HEK293 (cell line): ENCODE measurements at regions not wholly inside any gene's neighbourhood (a gene's known extent, or its start where the extent isn't known, plus 50 kb on each side); places are given as distances from the start of the nearest gene placed in this dataset.

ENCODE experiments used
- CTCF ChIA-PET: fragments of 350-600 bp; formaldehyde crosslinking; extraction: SDS; loops from one replicate; lab custom pipeline; 2021; ENCODE audit warnings: antibody characterized with exemption; lab: Yijun Ruan, JAX
- POLR2A ChIA-PET: fragments of 300-600 bp; formaldehyde crosslinking; extraction: SDS; loops from one replicate; lab custom pipeline; 2020; ENCODE audit warnings: antibody characterized with exemption, inconsistent platforms; lab: Yijun Ruan, JAX
- H3K27ac ChIP-seq: fragments of 200-500 bp; sonication (Bioruptor generic); 2 replicates; pipeline ENCODE4 v1.5.1; 2014; ENCODE audit warnings: low read depth, low read length, control low read depth, inconsistent platforms; ENCODE audit errors: extremely low read depth
- H3K36me3 ChIP-seq, 2 experiments: fragments of 200-500 bp in 1 of 2; sonication (Bioruptor generic) in 1 of 2; 1 replicate in 1 of 2; 2 replicates in 1 of 2; pipeline ENCODE4 v1.5.1; 2014 to 2017; ENCODE audit warnings: inconsistent platforms in 2 of 2, low read length in 2 of 2; ENCODE audit not compliant: control insufficient read depth in 2 of 2, insufficient read depth in 1 of 2
- H3K4me1 ChIP-seq: fragments of 200-500 bp; sonication (Bioruptor generic); 2 replicates; pipeline ENCODE4 v1.5.1; 2014; ENCODE audit warnings: mild to moderate bottlenecking, low read length, inconsistent platforms; ENCODE audit not compliant: control insufficient read depth, insufficient read depth
- H3K4me3 ChIP-seq: 2 replicates; pipeline ENCODE4 v1.5.1; 2011; ENCODE audit warnings: low read depth, mild to moderate bottlenecking, control low read depth, low read length, moderate library complexity
- H3K9me3 ChIP-seq: fragments of 200-500 bp; sonication (Bioruptor generic); 2 replicates; pipeline ENCODE4 v1.5.1; 2014; ENCODE audit warnings: low read depth, low read length, inconsistent platforms; ENCODE audit not compliant: control insufficient read depth, insufficient read depth
- IKZF3 ChIP-seq: fragments of 450-650 bp; IDR thresholded peaks from 2 replicates; pipeline ENCODE4 v1.5.0; 2018; ENCODE audit warnings: missing biosample characterization, mild to moderate bottlenecking, missing genetic modification characterization, moderate library complexity
- MZF1 ChIP-seq: fragments of 450-650 bp; formaldehyde crosslinking; IDR thresholded peaks from 2 replicates; pipeline ENCODE4 v1.5.1; 2017; ENCODE audit warnings: missing biosample characterization, missing genetic modification characterization, borderline replicate concordance
- OSR2 ChIP-seq: fragments of 450-650 bp; formaldehyde crosslinking; IDR thresholded peaks from 2 replicates; pipeline ENCODE4 v1.5.1; 2016; ENCODE audit warnings: missing biosample characterization, missing genetic modification characterization
- SALL2 ChIP-seq: fragments of 450-650 bp; formaldehyde crosslinking; IDR thresholded peaks from 2 replicates; pipeline ENCODE4 v1.5.0; 2017; ENCODE audit warnings: missing biosample characterization, mild to moderate bottlenecking, missing genetic modification characterization, borderline replicate concordance
- TCF7L2 ChIP-seq: IDR thresholded peaks from 2 replicates; pipeline ENCODE4 v1.6.1; 2011; ENCODE audit warnings: low read depth, mild to moderate bottlenecking, inconsistent platforms, low read length, moderate library complexity, borderline replicate concordance
- ZBTB17 ChIP-seq: fragments of 450-650 bp; formaldehyde crosslinking; IDR thresholded peaks from 2 replicates; pipeline ENCODE4 v1.5.1; 2016; ENCODE audit warnings: missing biosample characterization, missing genetic modification characterization
- ZBTB6 ChIP-seq: fragments of 450-650 bp; formaldehyde crosslinking; IDR thresholded peaks from 2 replicates; pipeline ENCODE4 v1.5.1; 2017; ENCODE audit warnings: missing biosample characterization, missing genetic modification characterization
- ZFP37 ChIP-seq: fragments of 450-650 bp; formaldehyde crosslinking; IDR thresholded peaks from 2 replicates; pipeline ENCODE4 v1.5.1; 2016; ENCODE audit warnings: missing biosample characterization, missing genetic modification characterization
- ZNF146 ChIP-seq: fragments of 450-650 bp; formaldehyde crosslinking; IDR thresholded peaks from 2 replicates; pipeline ENCODE4 v1.5.1; 2016; ENCODE audit warnings: missing biosample characterization, missing genetic modification characterization
- ZNF169 ChIP-seq: fragments of 450-650 bp; formaldehyde crosslinking; IDR thresholded peaks from 2 replicates; pipeline ENCODE4 v1.5.1; 2016; ENCODE audit warnings: missing biosample characterization, missing genetic modification characterization
- ZNF239 ChIP-seq: fragments of 450-650 bp; formaldehyde crosslinking; IDR thresholded peaks from 2 replicates; pipeline ENCODE4 v1.5.1; 2016; ENCODE audit warnings: missing biosample characterization, missing genetic modification characterization
- ZNF26 ChIP-seq: fragments of 450-650 bp; formaldehyde crosslinking; IDR thresholded peaks from 2 replicates; pipeline ENCODE4 v1.5.1; 2016; ENCODE audit warnings: missing biosample characterization, missing genetic modification characterization
- ZNF292 ChIP-seq: fragments of 450-650 bp; formaldehyde crosslinking; IDR thresholded peaks from 2 replicates; pipeline ENCODE4 v1.5.1; 2016; ENCODE audit warnings: low read depth, missing biosample characterization, missing genetic modification characterization, borderline replicate concordance
- ZNF324 ChIP-seq: fragments of 450-650 bp; formaldehyde crosslinking; IDR thresholded peaks from 2 replicates; pipeline ENCODE4 v1.5.1; 2016; ENCODE audit warnings: missing biosample characterization, missing genetic modification characterization
- ZNF335 ChIP-seq: fragments of 450-650 bp; formaldehyde crosslinking; conservative IDR thresholded peaks from 2 replicates; pipeline ENCODE4 v1.5.1; 2016; ENCODE audit warnings: missing biosample characterization, missing genetic modification characterization
- ZNF366 ChIP-seq: fragments of 450-650 bp; formaldehyde crosslinking; conservative IDR thresholded peaks from 2 replicates; pipeline ENCODE4 v1.5.1; 2016; ENCODE audit warnings: missing biosample characterization, missing genetic modification characterization
- ZNF473 ChIP-seq: fragments of 450-650 bp; formaldehyde crosslinking; IDR thresholded peaks from 2 replicates; pipeline ENCODE4 v1.5.1; 2017; ENCODE audit warnings: missing biosample characterization, missing genetic modification characterization
- ZNF510 ChIP-seq: fragments of 450-650 bp; formaldehyde crosslinking; IDR thresholded peaks from 2 replicates; pipeline ENCODE4 v1.5.1; 2018; ENCODE audit warnings: mild to moderate bottlenecking, missing genetic modification characterization, missing biosample characterization; ENCODE audit not compliant: insufficient replicate concordance
- ZNF514 ChIP-seq: fragments of 450-650 bp; formaldehyde crosslinking; IDR thresholded peaks from 2 replicates; pipeline ENCODE4 v1.5.1; 2016; ENCODE audit warnings: missing biosample characterization, missing genetic modification characterization
- ZNF561 ChIP-seq: fragments of 450-650 bp; IDR thresholded peaks from 2 replicates; pipeline ENCODE4 v1.5.1; 2018; ENCODE audit warnings: missing biosample characterization, missing genetic modification characterization, borderline replicate concordance
- ZNF571 ChIP-seq: fragments of 450-650 bp; formaldehyde crosslinking; IDR thresholded peaks from 2 replicates; pipeline ENCODE4 v1.5.0; 2017; ENCODE audit warnings: missing biosample characterization, missing genetic modification characterization
- ZNF580 ChIP-seq: fragments of 450-650 bp; formaldehyde crosslinking; IDR thresholded peaks from 2 replicates; pipeline ENCODE4 v1.5.1; 2016; ENCODE audit warnings: missing biosample characterization, missing genetic modification characterization
- ZNF664 ChIP-seq: fragments of 450-650 bp; formaldehyde crosslinking; IDR thresholded peaks from 2 replicates; pipeline ENCODE4 v1.5.1; 2016; ENCODE audit warnings: missing biosample characterization, missing genetic modification characterization
- ZSCAN30 ChIP-seq: fragments of 450-650 bp; IDR thresholded peaks from 2 replicates; pipeline ENCODE4 v1.5.1; 2018; ENCODE audit warnings: missing biosample characterization, mild to moderate bottlenecking, missing genetic modification characterization, moderate library complexity
- ZXDB ChIP-seq: fragments of 450-650 bp; formaldehyde crosslinking; IDR thresholded peaks from 2 replicates; pipeline ENCODE4 v1.5.1; 2016; ENCODE audit warnings: missing biosample characterization, missing genetic modification characterization
- TF ChIP-seq, protein P1 (sequence below): fragments of 450-650 bp; formaldehyde crosslinking; IDR thresholded peaks from 2 replicates; pipeline ENCODE4 v1.5.1; 2017; ENCODE audit warnings: missing biosample characterization, missing genetic modification characterization

DNA sequence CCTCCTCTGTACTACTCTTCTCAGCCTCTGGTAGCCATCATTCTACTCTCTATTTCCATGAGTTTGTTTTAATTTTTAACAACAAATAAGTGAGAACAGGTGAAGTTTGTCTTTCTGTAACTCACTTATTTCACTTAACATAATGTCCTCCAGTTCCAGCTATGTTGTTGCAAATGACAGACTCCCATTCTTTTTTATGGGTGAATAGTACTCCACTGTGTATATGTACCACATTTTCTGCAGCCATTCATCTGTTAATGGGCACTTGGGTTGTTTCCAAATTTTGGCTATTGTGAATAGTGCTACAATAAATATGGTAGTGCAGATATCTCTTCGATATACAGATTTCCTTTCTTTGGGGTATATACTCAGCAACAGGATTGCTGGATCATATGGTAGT, 73.7 kb upstream of the TNFRSF21 start:
- Histone ChIP-seq H3K9me3 (no peaks in the 10 kb centered on the region), H3K27ac (no peak overlapping the region), H3K36me3 (no peaks in the 10 kb centered on the region), H3K4me3 (no peak overlapping the region), H3K4me1 (no peaks in the 10 kb centered on the region)
- TF ChIP-seq ZBTB6 (no peak), ZNF146 (tag by site-specific recombination) (peak; percentile 84), ZNF580 (tag by site-specific recombination) (peak; percentile 47; the same call in 1 of the 2 replicates)
- ChIA-PET CTCF (no interaction called here), POLR2A (no interaction called here)

DNA sequence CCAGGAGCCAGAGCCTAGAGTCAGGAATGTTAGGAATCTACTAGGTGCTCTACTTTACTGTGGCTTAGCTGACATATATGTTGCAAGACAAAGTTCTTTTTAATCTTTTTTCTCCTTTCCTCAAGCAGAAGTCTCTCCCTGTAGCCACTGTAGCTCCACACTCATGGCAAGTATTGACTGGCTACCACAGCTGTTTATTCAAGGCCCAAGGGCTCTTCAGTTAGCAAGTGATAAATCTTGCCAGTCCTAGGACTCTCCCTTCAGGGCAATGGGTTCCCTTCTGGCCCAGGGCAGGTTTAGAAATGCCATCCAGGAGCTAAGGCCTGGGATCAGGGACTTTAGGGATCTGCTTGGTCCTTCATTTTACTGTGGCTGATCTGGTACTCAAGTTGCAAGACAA, 82.0 kb upstream of the TNFRSF21 start:
- Histone ChIP-seq H3K27ac (no peak overlapping the region), H3K9me3 (no peaks in the 10 kb centered on the region), H3K36me3 (no peaks in the 10 kb centered on the region), H3K4me1 (no peaks in the 10 kb centered on the region), H3K4me3 (no peak overlapping the region)
- POLR2A ChIA-PET: no interaction called here
- CTCF ChIA-PET: interaction anchor here (2.1 kb wide), 1 partner anchor 22 kb away, joined by 10 read pairs; no protein-coding TSS in a partner anchor
- TF ChIP-seq ZNF571 (tag by site-specific recombination) (no peak), ZFP37 (tag by site-specific recombination) (no peak), TCF7L2 (no peak), ZNF366 (tag by site-specific recombination) (no peak), OSR2 (tag by site-specific recombination) (no peak), ZNF473 (tag by site-specific recombination) (no peak), ZNF561 (tag by site-specific recombination) (no peak), MZF1 (tag by site-specific recombination) (no peak), ZNF169 (tag by site-specific recombination) (no peak)

- no peaks in the 10 kb centered on the region for H3K4me1 ChIP-seq
- H3K36me3 ChIP-seq: no peaks in the 10 kb centered on the region
- no peak overlapping the region for H3K4me3 ChIP-seq
- TF ChIP-seq ZNF664 (no peak), ZNF510 (no peak), ZNF324 (no peak), ZNF239 (tag by site-specific recombination) (no peak), ZNF514 (no peak), ZXDB (tag by site-specific recombination) (no peak)
- CTCF ChIA-PET: interaction anchor here (2.1 kb wide), 1 partner anchor 21 kb away, joined by 10 read pairs; no protein-coding TSS in a partner anchor
- no peaks in the 10 kb centered on the region for H3K9me3 ChIP-seq
- no peak overlapping the region for H3K27ac ChIP-seq
- POLR2A ChIA-PET: no interaction called here
Observed at GRCh38 chr6:47392251-47392650, 82.5 kb upstream of the TNFRSF21 start.

GRCh38 chr6:47396401-47397069, 81.1 kb upstream of the CD2AP start:
- ChIA-PET POLR2A (no interaction called here), CTCF (interaction anchor here (0.6 to 2.5 kb wide), 3 partner anchors 17 to 299 kb away, joined by 3 to 9 read pairs (median 3); no protein-coding TSS in a partner anchor)
- no peak for TF ChIP-seq SALL2 (tag by site-specific recombination)
- TF ChIP-seq IKZF3 (tag by site-specific recombination): no peak
- TF ChIP-seq ZNF335 (tag by site-specific recombination): no peak
- TF ChIP-seq ZNF292 (tag by site-specific recombination): no peak
- TF ChIP-seq, protein P1, sequence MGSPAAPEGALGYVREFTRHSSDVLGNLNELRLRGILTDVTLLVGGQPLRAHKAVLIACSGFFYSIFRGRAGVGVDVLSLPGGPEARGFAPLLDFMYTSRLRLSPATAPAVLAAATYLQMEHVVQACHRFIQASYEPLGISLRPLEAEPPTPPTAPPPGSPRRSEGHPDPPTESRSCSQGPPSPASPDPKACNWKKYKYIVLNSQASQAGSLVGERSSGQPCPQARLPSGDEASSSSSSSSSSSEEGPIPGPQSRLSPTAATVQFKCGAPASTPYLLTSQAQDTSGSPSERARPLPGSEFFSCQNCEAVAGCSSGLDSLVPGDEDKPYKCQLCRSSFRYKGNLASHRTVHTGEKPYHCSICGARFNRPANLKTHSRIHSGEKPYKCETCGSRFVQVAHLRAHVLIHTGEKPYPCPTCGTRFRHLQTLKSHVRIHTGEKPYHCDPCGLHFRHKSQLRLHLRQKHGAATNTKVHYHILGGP (tag by site-specific recombination): no peak
- TF ChIP-seq ZBTB17: no peak
- TF ChIP-seq ZNF146 (tag by site-specific recombination): no peak
- TF ChIP-seq ZNF26 (tag by site-specific recombination): no peak
- TF ChIP-seq ZSCAN30: no peak
- TF ChIP-seq, all 188 proteins: peak for 0
- Histone ChIP-seq H3K27ac (no peak overlapping the region), H3K4me3 (no peak overlapping the region), H3K36me3 (no peaks in the 10 kb centered on the region), H3K4me1 (no peaks in the 10 kb centered on the region), H3K9me3 (no peaks in the 10 kb centered on the region)
